ENCODE measurements at regions not wholly inside any gene's neighbourhood (a gene's known extent, or its start where the extent isn't known, plus 50 kb on each side); places are given as distances from the start of the nearest gene placed in this dataset.

DNA sequence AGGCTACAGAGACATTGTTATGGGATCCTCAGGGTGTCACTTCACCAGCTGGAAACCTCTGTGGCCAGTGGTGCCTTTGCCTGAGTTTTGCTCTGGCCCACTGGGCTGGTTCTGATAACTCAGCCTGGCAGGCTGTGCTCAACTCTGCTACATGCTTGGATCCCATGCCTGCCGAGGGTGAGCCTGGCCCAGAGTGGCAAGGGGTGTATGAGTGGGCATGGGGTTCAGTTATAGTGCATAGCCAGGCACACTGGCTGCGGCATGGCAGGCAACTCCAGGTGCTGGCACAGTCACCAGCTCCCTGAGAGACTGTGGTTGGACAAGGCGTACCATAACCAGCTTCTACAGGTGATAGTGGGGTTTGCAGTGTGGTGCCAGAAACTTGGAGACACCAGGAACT, 107.0 kb upstream of the PCDH15 start:
- TF ChIP-seq, protein P1, sequence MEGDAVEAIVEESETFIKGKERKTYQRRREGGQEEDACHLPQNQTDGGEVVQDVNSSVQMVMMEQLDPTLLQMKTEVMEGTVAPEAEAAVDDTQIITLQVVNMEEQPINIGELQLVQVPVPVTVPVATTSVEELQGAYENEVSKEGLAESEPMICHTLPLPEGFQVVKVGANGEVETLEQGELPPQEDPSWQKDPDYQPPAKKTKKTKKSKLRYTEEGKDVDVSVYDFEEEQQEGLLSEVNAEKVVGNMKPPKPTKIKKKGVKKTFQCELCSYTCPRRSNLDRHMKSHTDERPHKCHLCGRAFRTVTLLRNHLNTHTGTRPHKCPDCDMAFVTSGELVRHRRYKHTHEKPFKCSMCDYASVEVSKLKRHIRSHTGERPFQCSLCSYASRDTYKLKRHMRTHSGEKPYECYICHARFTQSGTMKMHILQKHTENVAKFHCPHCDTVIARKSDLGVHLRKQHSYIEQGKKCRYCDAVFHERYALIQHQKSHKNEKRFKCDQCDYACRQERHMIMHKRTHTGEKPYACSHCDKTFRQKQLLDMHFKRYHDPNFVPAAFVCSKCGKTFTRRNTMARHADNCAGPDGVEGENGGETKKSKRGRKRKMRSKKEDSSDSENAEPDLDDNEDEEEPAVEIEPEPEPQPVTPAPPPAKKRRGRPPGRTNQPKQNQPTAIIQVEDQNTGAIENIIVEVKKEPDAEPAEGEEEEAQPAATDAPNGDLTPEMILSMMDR (IDR thresholded peaks at IDR 0.05; ENCODE audit: low read length) = no peak
- TF ChIP-seq EZH2 (optimal IDR thresholded peaks at IDR 0.05; ENCODE audit: low read depth, low read length) = no peak
